RPMI7951 (cell line): ENCODE measurements at regions not wholly inside any gene's neighbourhood (a gene's known extent, or its start where the extent isn't known, plus 50 kb on each side); places are given as distances from the start of the nearest gene placed in this dataset.

ENCODE experiments used
- DNase-seq: peaks from one replicate; pipeline ENCODE4 v3.0.0-alpha.2; 2012; ENCODE audit warnings: low read depth

- no peak for DNase-seq
Observed at GRCh38 chr4:175374459-175374858, 437.6 kb downstream of the GPM6A start.

GRCh38 chr4:175376287-175376977, 435.6 kb downstream of the GPM6A start:
- DNase-seq: no peak

- DNase-seq: no peak
Observed at GRCh38 chr4:175377203-175377602, 434.9 kb downstream of the GPM6A start.

GRCh38 chr4:175378372-175378771, 433.7 kb downstream of the GPM6A start:
- no peak for DNase-seq

- no peak for DNase-seq
Observed at GRCh38 chr4:175380841-175381240, 431.2 kb downstream of the GPM6A start.

GRCh38 chr4:175385797-175386196, 426.3 kb downstream of the GPM6A start:
- no peak for DNase-seq

- DNase-seq: no peak
Observed at GRCh38 chr4:175386776-175387507, 425.1 kb downstream of the GPM6A start.

GRCh38 chr4:175394208-175394607, 417.9 kb downstream of the GPM6A start:
- DNase-seq: no peak

- DNase-seq: no peak
Observed at GRCh38 chr4:175405961-175406360, 406.1 kb downstream of the GPM6A start.

- no peak for DNase-seq
Observed at GRCh38 chr4:175407926-175408325, 404.1 kb downstream of the GPM6A start.

- DNase-seq: no peak
Observed at GRCh38 chr4:175411251-175411650, 400.8 kb downstream of the GPM6A start.

- no peak for DNase-seq
Observed at GRCh38 chr4:175412161-175412560, 399.9 kb downstream of the GPM6A start.

GRCh38 chr4:175412746-175413145, 399.3 kb downstream of the GPM6A start:
- DNase-seq: peak; percentile 1

GRCh38 chr4:175413561-175413960, 398.5 kb downstream of the GPM6A start:
- peak; percentile 16 for DNase-seq

GRCh38 chr4:175414602-175415001, 397.5 kb downstream of the GPM6A start:
- no peak for DNase-seq

- DNase-seq: no peak
Observed at GRCh38 chr4:175418516-175418915, 393.5 kb downstream of the GPM6A start.

GRCh38 chr4:175419236-175419718, 392.8 kb downstream of the GPM6A start:
- DNase-seq: peak; percentile 50

- DNase-seq: no peak
Observed at GRCh38 chr4:175421506-175421905, 390.6 kb downstream of the GPM6A start.

- DNase-seq: no peak
Observed at GRCh38 chr4:175422331-175422730, 389.7 kb downstream of the GPM6A start.

GRCh38 chr4:175424111-175424510, 388.0 kb downstream of the GPM6A start:
- DNase-seq: no peak

GRCh38 chr4:175427751-175428150, 384.3 kb downstream of the GPM6A start:
- DNase-seq: no peak

GRCh38 chr4:175431694-175432093, 380.4 kb downstream of the GPM6A start:
- no peak for DNase-seq

- peak; percentile 35 for DNase-seq
Observed at GRCh38 chr4:175435381-175435783, 376.7 kb downstream of the GPM6A start.
